ENCODE measurements at regions not wholly inside any gene's neighbourhood (a gene's known extent, or its start where the extent isn't known, plus 50 kb on each side); places are given as distances from the start of the nearest gene placed in this dataset.

GRCh38 chr2:212711856-212712255 is 173.3 kb upstream of the ERBB4 start:
- Mint-ChIP-seq H3K4me3 (peak overlapping the region; percentile 47), H3K27me3 (ENCODE audit: insufficient read depth) (no peaks in the 10 kb centered on the region), H3K36me3 (ENCODE audit: low read depth) (no peaks in the 10 kb centered on the region; the same call in 1 of the 2 replicates), H3K9me3 (no peaks in the 10 kb centered on the region), H3K27ac (peak overlapping the region; percentile 71), H3K4me1 (ENCODE audit: low read depth) (peaks cover 60% of the 10 kb centered on the region)
- no peak for TF ChIP-seq CTCF (IDR thresholded peaks at IDR 0.05)
- peak; percentile 92 for DNase-seq

GRCh38 chr2:212709280-212709679 is 170.7 kb upstream of the ERBB4 start:
- Mint-ChIP-seq H3K27ac (peak overlapping the region; percentile 77), H3K27me3 (ENCODE audit: insufficient read depth) (no peaks in the 10 kb centered on the region), H3K4me1 (ENCODE audit: low read depth) (peaks cover 57% of the 10 kb centered on the region), H3K4me3 (0 out of 2 replicates have a peak overlapping the region, but pooled peaks have one; percentile 3), H3K9me3 (no peaks in the 10 kb centered on the region), H3K36me3 (ENCODE audit: low read depth) (no peaks in the 10 kb centered on the region)
- TF ChIP-seq CTCF (IDR thresholded peaks at IDR 0.05), result no peak
- peak; percentile 59 for DNase-seq

GRCh38 chr2:212708355-212708754 is 169.8 kb upstream of the ERBB4 start:
- H3K9me3 Mint-ChIP-seq, result no peaks in the 10 kb centered on the region
- no peak overlapping the region for H3K4me3 Mint-ChIP-seq
- TF ChIP-seq CTCF (IDR thresholded peaks at IDR 0.05), result no peak
- peaks cover 48% of the 10 kb centered on the region for H3K4me1 Mint-ChIP-seq (ENCODE audit: low read depth)
- H3K36me3 Mint-ChIP-seq (ENCODE audit: low read depth), result no peaks in the 10 kb centered on the region
- no peaks in the 10 kb centered on the region for H3K27me3 Mint-ChIP-seq (ENCODE audit: insufficient read depth)
- DNase-seq, result peak; percentile 66
- 0 out of 2 replicates have a peak overlapping the region, but pooled peaks have one; percentile 18 for H3K27ac Mint-ChIP-seq

- no peak overlapping the region for H3K27ac Mint-ChIP-seq
- DNase-seq, result no peak
- H3K4me1 Mint-ChIP-seq (ENCODE audit: low read depth), result no peaks in the 10 kb centered on the region
- H3K27me3 Mint-ChIP-seq (ENCODE audit: insufficient read depth), result no peaks in the 10 kb centered on the region; the same call in 1 of the 2 replicates
- no peak overlapping the region for H3K4me3 Mint-ChIP-seq
- H3K36me3 Mint-ChIP-seq (ENCODE audit: low read depth), result no peaks in the 10 kb centered on the region
- no peaks in the 10 kb centered on the region for H3K9me3 Mint-ChIP-seq
- no peak for TF ChIP-seq CTCF (IDR thresholded peaks at IDR 0.05)
Observed at GRCh38 chr2:212695426-212695825, 156.8 kb upstream of the ERBB4 start.

- Mint-ChIP-seq H3K27me3 (ENCODE audit: insufficient read depth) (no peaks in the 10 kb centered on the region; the same call in 1 of the 2 replicates), H3K4me1 (ENCODE audit: low read depth) (no peaks in the 10 kb centered on the region), H3K27ac (no peak overlapping the region), H3K36me3 (ENCODE audit: low read depth) (no peaks in the 10 kb centered on the region), H3K9me3 (no peaks in the 10 kb centered on the region), H3K4me3 (no peak overlapping the region)
- no peak for DNase-seq
- TF ChIP-seq CTCF (IDR thresholded peaks at IDR 0.05), result no peak
Observed at GRCh38 chr2:212694398-212694797, 155.8 kb upstream of the ERBB4 start.

- TF ChIP-seq CTCF (IDR thresholded peaks at IDR 0.05), result no peak
- no peak overlapping the region for H3K27ac Mint-ChIP-seq
- H3K4me3 Mint-ChIP-seq, result peak overlapping the region; percentile 54
- no peak for DNase-seq
- no peaks in the 10 kb centered on the region for H3K36me3 Mint-ChIP-seq (ENCODE audit: low read depth)
- no peaks in the 10 kb centered on the region; the same call in 1 of the 2 replicates for H3K27me3 Mint-ChIP-seq (ENCODE audit: insufficient read depth)
- no peaks in the 10 kb centered on the region for H3K9me3 Mint-ChIP-seq
- H3K4me1 Mint-ChIP-seq (ENCODE audit: low read depth), result no peaks in the 10 kb centered on the region
Observed at GRCh38 chr2:212692466-212692865, 153.9 kb upstream of the ERBB4 start.

Measured in HFFc6 (cell line).